ENCODE measurements at regions not wholly inside any gene's neighbourhood (a gene's known extent, or its start where the extent isn't known, plus 50 kb on each side); places are given as distances from the start of the nearest gene placed in this dataset.

DNA sequence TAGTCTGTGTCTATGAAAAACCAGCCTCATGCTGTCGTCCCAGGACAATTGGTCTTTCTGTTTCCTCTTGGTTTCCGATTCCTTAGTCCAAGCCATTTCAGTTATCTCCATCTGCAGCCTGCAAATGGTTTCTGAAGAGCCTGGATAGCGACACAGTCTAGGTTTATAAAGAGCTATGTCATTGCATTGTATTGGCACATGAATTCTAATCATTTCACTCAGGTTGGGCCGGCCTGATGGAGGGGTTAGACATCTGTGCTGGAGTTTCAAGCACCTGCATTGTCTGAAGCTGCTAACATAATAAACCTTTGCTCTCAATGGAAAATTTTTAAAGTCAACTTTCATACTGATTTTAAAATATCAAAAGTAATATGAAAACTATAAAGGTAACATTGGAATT is 232.6 kb upstream of the MAP3K7 start:
- TF ChIP-seq, protein P1, sequence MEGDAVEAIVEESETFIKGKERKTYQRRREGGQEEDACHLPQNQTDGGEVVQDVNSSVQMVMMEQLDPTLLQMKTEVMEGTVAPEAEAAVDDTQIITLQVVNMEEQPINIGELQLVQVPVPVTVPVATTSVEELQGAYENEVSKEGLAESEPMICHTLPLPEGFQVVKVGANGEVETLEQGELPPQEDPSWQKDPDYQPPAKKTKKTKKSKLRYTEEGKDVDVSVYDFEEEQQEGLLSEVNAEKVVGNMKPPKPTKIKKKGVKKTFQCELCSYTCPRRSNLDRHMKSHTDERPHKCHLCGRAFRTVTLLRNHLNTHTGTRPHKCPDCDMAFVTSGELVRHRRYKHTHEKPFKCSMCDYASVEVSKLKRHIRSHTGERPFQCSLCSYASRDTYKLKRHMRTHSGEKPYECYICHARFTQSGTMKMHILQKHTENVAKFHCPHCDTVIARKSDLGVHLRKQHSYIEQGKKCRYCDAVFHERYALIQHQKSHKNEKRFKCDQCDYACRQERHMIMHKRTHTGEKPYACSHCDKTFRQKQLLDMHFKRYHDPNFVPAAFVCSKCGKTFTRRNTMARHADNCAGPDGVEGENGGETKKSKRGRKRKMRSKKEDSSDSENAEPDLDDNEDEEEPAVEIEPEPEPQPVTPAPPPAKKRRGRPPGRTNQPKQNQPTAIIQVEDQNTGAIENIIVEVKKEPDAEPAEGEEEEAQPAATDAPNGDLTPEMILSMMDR (IDR thresholded peaks at IDR 0.05; ENCODE audit: poor library complexity): no peak
- TF ChIP-seq EZH2phosphoT487 (IDR thresholded peaks at IDR 0.05; ENCODE audit: low read depth, severe bottlenecking, unreplicated experiment): no peak
- TF ChIP-seq EZH2 (IDR thresholded peaks at IDR 0.05; ENCODE audit: borderline replicate concordance): no peak

Data from hepatocyte (in vitro differentiated cells).